Mucosa of descending colon (tissue), 3 donors: ENCODE measurements at regions not wholly inside any gene's neighbourhood (a gene's known extent, or its start where the extent isn't known, plus 50 kb on each side); places are given as distances from the start of the nearest gene placed in this dataset.

Experiments
- ATAC-seq: fragments of 200-7000 bp; cut with Tn5 transposase; one replicate; pipeline ENCODE4 v1.9.1; 2020; ENCODE audit warnings: mild to moderate bottlenecking, moderate library complexity
- DNase-seq, 3 donors: peaks; one replicate each; pipeline ENCODE4 v3.0.0-alpha.2; 2020
- H3K36me3 ChIP-seq: fragments of 200-600 bp; one replicate; pipeline ENCODE4 v1.8.0; 2021; ENCODE audit warnings: low read depth, mild to moderate bottlenecking
- H3K4me1 ChIP-seq: fragments of 200-600 bp; one replicate; pipeline ENCODE4 v1.8.0; 2021; ENCODE audit warnings: low read depth, mild to moderate bottlenecking
- H3K4me3 ChIP-seq: fragments of 200-600 bp; one replicate; pipeline ENCODE4 v1.8.0; 2021; ENCODE audit warnings: mild to moderate bottlenecking
- H3K9me3 ChIP-seq: fragments of 200-600 bp; one replicate; pipeline ENCODE4 v1.8.0; 2021; ENCODE audit warnings: mild to moderate bottlenecking
- CTCF ChIP-seq: fragments of 200-600 bp; IDR thresholded peaks from one replicate; pipeline ENCODE4 v1.8.0; 2022; ENCODE audit warnings: antibody characterized with exemption, mild to moderate bottlenecking
- intact Hi-C, 2 donors: fragments of 100-400 bp; cut with DNase I in 1 of 2; cut with micrococcal nuclease in 1 of 2; formaldehyde crosslinking; loops; one replicate each; pipeline versions ENCODE4 v1.11.0 to v1.11.1; 2022; cut with DNase I, micrococcal nuclease
- donor health status: DM: no; HTN: no; CAD: no; lungs with moderate emphysema.
- donor health status: DM: no; HTN: no; CAD: no.
- donor health status: DM: no; HTN: yes; CAD: no.

- Histone ChIP-seq H3K4me1 (no peaks in the 10 kb centered on the region), H3K9me3 (no peaks in the 10 kb centered on the region), H3K4me3 (no peak overlapping the region), H3K36me3 (no peaks in the 10 kb centered on the region)
- no peak for TF ChIP-seq CTCF
- intact Hi-C loops = no loop called here
- ATAC-seq = no peak
- DNase-seq = no peak
These were observed 1985.1 kb upstream of the PIK3C3 start for GRCh38 chr18:39969803-39970494.

- H3K4me3 ChIP-seq = no peak overlapping the region
- DNase-seq (no peak), ATAC-seq (no peak)
- no peaks in the 10 kb centered on the region for H3K36me3 ChIP-seq
- no peak for TF ChIP-seq CTCF
- intact Hi-C loops = no loop called here
- no peaks in the 10 kb centered on the region for H3K9me3 ChIP-seq
- H3K4me1 ChIP-seq = no peaks in the 10 kb centered on the region
These were observed 1988.8 kb upstream of the PIK3C3 start for GRCh38 chr18:39966275-39966674.

- ATAC-seq = no peak
- Histone ChIP-seq H3K4me3 (no peak overlapping the region), H3K9me3 (no peaks in the 10 kb centered on the region), H3K4me1 (no peaks in the 10 kb centered on the region), H3K36me3 (no peaks in the 10 kb centered on the region)
- no peak for DNase-seq
- no peak for TF ChIP-seq CTCF
- intact Hi-C loops = no loop called here
These were observed 1992.5 kb upstream of the PIK3C3 start for GRCh38 chr18:39962546-39962945.

GRCh38 chr18:39960550-39960949, 1994.5 kb upstream of the PIK3C3 start:
- no peaks in the 10 kb centered on the region for H3K9me3 ChIP-seq
- no peaks in the 10 kb centered on the region for H3K36me3 ChIP-seq
- TF ChIP-seq CTCF = no peak
- H3K4me1 ChIP-seq = no peaks in the 10 kb centered on the region
- no peak for ATAC-seq
- intact Hi-C loops = no loop called here
- no peak for DNase-seq
- no peak overlapping the region for H3K4me3 ChIP-seq

GRCh38 chr18:39959839-39960238, 1995.2 kb upstream of the PIK3C3 start:
- ATAC-seq = no peak
- Histone ChIP-seq H3K36me3 (no peaks in the 10 kb centered on the region), H3K4me3 (no peak overlapping the region), H3K9me3 (no peaks in the 10 kb centered on the region), H3K4me1 (no peaks in the 10 kb centered on the region)
- intact Hi-C loops = no loop called here
- no peak for DNase-seq
- no peak for TF ChIP-seq CTCF

GRCh38 chr18:39958876-39959275, 1996.2 kb upstream of the PIK3C3 start:
- H3K4me1 ChIP-seq = no peaks in the 10 kb centered on the region
- no peak for ATAC-seq
- H3K4me3 ChIP-seq = no peak overlapping the region
- no peak for TF ChIP-seq CTCF
- no peaks in the 10 kb centered on the region for H3K9me3 ChIP-seq
- intact Hi-C loops = no loop called here
- no peaks in the 10 kb centered on the region for H3K36me3 ChIP-seq
- DNase-seq = no peak
